ELR (cell line): ENCODE measurements at regions not wholly inside any gene's neighbourhood (a gene's known extent, or its start where the extent isn't known, plus 50 kb on each side); places are given as distances from the start of the nearest gene placed in this dataset.
A peak's percentile ranks its signal among the peaks of the same experiment; 100 is the strongest.

Experiments used
- DNase-seq: peaks from one replicate; pipeline ENCODE4 v3.0.0-alpha.2; 2015; ENCODE audit warnings: low read depth

DNA sequence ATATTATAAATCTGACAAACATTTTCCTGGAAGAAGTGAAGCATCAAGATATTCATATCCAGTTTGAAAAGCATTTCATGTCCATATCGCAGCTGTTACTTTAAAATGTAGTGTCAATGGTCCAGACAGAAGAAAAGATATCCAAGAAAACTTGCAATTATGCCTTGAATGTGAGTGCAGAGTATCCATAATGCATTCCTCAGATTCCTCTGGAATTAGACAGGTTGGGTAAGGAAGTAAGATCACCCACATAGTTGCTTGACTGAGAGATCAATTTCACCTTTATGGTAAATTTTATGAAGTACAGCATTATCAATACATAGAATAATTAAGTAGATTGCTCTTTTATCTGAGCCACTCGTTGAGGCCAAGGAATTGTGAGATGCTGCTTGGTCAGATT, 327.0 kb upstream of the SLITRK5 start:
- peak; percentile 57 for DNase-seq

DNA sequence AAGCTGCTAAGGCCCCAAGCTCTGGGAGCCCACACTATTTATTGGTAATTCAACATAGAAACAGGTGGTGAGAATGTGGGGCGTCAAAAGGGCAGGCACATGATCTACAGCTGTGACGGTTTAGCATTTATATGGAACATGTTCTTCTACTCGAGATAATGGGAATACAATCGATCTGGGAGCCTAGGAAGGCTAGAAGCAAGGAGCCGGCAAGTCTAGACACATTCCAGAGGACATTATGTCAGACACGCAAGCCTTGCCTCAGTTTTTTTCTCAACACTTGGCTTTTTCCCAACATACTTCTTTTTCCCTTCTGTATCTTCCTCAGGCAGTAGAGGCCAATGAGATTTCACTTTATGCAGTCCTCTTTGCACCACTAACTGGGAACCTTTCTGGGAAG, 315.7 kb upstream of the SLITRK5 start:
- no peak for DNase-seq

GRCh38 chr13:87356314-87356713, 314.9 kb upstream of the SLITRK5 start:
- DNase-seq: no peak

GRCh38 chr13:87358319-87358718, 312.9 kb upstream of the SLITRK5 start:
- no peak for DNase-seq

DNA sequence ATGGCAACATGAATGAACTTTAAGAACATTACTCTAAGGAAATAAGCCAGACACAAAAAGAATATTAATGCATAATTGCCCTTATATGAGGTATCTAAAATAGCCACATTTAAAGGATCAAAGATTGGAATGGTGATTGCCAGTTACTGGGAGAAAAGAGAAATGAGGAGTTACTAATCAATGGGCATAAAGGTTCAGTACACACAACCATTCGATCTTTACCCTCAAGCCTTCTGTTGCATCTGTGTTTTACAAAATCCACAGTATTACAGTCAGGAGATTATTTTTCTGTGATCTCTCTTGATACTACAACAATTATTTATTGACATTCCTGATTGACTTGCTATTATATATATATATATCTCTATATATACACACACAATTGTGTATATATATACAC, 310.0 kb upstream of the SLITRK5 start:
- no peak for DNase-seq

- DNase-seq: no peak
These were observed 302.5 kb upstream of the SLITRK5 start for GRCh38 chr13:87368639-87369038.

DNA sequence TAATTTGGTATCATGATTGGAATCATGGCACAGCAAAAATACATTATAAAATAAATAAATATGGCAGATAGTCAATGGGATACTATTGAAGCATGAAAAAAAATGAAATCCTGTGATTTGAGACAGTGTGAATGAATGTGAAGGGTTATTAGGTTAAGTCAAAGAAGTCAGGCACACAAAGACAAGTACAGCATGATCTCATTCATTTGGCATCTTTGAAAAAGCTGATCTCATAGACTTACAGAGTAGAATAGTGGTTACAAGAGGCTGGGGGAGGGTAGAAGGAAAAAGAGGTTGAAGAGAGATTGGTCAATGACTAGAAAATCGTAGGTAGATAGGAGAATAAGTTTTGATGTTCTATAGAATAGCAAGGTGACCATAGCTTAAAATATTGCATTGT, 295.1 kb upstream of the SLITRK5 start:
- DNase-seq: peak; percentile 64

DNA sequence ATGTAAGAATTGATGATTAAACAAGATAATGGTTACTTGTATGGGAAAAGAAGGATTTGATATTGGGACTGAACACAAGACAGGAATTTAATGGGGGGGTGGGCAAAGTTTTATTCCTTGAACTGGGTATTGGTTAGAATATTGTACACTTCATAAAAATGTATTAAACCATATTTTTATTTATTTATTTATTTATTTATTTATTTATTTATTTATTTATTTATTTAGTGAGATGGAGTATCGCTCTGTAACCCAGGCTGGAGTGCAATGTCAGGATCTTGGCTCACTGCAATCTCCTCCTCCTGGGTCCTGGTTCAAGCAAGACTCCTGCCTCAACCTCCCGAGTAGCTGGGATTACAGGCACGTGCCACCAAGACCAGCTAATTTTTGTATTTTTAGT, 287.1 kb upstream of the SLITRK5 start:
- no peak for DNase-seq

DNA sequence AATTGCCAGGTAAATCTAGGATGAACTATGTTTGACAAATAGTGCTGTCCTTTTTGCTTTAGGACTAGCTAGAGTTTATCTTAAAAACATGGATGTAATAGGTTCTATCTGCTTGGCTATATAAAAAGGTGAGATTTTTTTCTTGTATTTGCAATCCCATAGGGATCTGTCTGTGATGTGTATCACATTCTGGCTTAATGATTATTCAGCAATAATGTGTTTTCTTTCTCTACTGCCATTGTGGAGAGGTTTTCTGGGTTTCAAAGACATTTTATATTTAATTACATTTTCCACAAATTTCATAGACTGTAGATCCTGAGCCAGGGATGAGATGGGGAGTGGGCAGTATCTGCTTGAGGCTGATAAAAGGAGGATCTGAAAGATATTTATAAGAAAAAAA, 277.8 kb upstream of the SLITRK5 start:
- no peak for DNase-seq

- DNase-seq: no peak
These were observed 273.1 kb upstream of the SLITRK5 start for GRCh38 chr13:87398047-87398446.

DNA sequence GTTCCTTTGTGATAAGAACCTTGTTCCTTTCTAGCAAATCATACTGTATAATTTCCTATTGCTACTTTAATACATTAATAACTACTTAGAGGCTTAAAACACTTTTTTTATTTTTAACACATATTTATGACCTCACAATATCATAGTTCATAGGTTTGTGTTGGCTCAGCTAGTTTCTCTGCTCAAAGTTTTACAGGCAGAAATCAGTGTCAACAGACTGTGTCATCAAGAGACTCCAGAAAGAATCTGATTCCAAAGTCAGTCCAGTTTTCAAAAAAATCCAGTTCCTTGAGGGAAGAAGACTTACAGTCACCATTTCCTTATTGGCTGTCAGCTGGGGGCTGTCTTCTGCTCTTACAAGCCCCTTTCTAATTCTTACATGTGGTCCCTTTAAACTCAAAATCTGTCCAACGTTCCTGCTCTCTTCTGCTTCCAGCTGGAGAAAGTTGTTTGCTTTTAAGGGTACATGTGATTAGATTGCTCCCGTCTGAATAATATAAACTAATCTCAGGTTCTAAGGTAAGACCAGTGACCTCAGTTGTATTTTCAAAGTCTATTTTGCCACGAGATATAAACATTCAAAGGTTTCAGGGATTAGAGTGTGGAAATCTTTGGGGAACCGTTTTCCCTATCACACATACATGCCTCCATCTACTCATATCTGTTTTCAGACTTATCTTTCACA, 267.3 kb upstream of the SLITRK5 start:
- DNase-seq: no peak

DNA sequence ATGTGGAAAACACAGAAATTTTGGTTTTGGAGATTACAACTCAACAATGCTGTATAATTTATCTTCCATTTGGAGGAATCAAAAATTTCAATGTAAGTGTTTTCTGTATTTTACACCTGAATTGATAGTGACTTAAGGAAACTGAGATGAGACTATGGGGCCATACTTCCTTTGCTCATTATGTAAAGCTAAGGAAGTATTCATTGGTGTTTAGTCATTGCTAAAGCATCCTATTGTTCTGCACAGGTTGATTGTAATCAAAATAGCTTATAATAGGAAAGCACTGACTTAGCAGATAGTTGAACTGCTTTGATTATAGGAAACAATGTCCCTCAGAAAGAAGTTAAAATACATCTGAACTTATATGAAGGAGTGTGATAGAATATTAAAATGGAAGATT, 244.4 kb upstream of the SLITRK5 start:
- peak; percentile 6 for DNase-seq

DNA sequence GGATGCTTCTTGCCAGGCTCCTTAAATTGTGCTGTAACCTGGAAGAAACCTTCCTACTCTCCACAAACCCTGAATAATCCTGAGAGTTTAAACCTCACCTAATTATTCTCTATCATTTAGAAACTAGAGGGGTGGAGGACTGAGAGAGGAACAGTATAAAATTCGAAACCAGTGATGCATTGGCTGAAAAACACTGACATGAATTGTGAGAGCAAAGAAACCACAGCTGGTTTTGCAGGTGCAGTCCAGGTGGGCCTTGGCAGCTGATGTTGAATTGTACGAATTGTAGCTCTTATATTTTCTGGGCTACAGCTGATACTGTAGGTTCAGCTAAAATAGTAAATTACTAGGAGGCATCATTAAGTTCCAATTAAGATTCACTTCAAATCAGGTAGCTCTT, 227.0 kb upstream of the SLITRK5 start:
- no peak for DNase-seq

DNA sequence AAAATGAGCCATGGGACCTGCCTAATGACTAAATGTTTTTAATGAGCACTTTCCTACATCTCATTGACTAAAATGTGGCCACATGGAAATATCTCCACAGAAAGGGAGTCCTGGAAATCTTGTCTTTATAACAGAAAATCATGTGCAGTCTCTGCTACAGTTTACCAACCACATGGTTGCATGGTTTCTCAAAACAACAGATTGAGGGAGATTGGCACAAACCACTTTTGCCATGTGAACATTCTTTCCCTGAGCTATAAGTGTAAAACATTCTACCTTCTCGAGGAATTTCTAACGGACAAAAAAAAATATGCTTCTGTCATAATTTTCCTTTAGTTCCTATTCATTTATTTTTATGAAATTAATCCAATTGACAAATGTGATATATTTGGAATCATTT, 218.9 kb upstream of the SLITRK5 start:
- no peak for DNase-seq

- DNase-seq: no peak
These were observed 217.9 kb upstream of the SLITRK5 start for GRCh38 chr13:87453244-87453643.

DNA sequence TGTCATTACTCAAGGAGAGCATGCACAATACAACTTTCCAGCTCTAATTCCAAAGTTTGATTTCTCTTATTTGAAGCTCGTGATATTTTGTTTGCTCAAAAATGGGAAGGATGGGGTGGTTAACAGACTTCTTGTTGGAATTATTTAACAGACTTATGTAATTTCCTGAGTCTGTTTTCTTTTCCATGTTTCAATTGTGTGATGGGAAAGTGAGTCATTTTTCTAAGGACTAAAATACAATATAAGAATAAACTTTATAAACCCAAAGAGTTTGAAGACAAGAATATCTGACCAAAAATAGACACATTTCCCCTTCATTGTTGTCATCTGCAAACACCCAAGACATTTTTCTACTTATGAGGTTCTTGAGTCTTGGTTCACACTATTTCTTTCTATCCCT, 211.8 kb upstream of the SLITRK5 start:
- no peak for DNase-seq

- DNase-seq: no peak
These were observed 173.7 kb upstream of the SLITRK5 start for GRCh38 chr13:87497426-87497825.

DNA sequence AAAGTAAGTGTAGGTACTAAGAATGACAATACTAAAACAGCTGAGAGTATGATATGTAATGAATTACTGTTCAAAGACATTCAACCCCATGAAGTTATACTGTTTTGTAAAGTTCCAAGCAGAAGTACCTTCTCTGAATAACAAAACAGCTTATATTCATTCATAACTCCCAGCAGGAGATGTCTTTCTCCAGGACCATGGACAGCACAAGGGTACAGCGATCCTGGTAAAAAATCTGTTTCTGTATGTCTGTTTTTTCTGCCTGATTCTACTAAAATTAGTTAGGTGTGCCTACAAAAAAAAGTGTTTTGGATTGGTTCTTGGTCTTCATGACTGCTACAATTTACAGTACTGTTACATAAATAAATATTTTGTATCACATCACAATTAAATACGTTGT, 172.5 kb upstream of the SLITRK5 start:
- peak; percentile 57 for DNase-seq

DNA sequence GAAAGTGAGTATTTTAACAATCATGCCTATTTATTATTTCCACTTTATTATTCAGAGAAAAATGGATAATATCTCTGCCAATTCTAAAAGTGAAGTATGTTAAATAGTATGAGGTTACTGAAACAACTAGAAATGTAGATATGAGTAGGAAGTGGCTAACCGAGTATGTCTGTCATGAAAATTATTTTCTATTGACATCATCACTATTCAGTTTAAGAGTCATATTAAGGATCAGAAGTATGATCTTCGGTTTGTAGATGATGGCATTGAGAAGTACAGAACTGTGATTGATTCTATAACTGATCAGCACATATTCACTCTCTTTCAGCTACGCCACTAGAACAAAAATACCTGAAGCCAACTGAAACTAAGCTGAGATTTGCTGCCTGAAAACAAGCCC, 146.4 kb upstream of the SLITRK5 start:
- DNase-seq: peak; percentile 60

- DNase-seq: no peak
These were observed 137.4 kb upstream of the SLITRK5 start for GRCh38 chr13:87533776-87534175.

GRCh38 chr13:87535911-87536310, 135.3 kb upstream of the SLITRK5 start:
- no peak for DNase-seq

- no peak for DNase-seq
These were observed 134.7 kb upstream of the SLITRK5 start for GRCh38 chr13:87536499-87536898.

GRCh38 chr13:87536899-87537298, 134.3 kb upstream of the SLITRK5 start:
- DNase-seq: no peak

DNA sequence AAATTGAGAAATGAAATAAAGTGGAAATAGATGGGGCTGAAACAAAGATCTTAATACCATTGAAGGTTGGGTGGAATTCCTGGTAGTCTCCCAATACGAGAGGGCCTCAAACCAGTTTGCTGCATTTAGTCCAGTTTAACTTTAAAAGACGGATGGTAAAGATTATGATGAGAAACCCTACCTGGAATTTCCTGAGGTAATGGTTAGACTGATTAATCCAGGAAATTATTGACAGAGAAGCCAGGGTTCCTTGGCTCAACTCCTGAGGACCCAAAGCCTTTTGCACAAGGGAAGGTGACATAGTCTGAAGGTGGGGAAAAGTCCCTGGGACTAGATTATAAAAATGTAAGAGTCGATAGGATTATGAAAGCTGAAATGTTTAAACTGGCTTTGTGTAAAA, 133.2 kb upstream of the SLITRK5 start:
- no peak for DNase-seq
